ENCODE measurements at regions not wholly inside any gene's neighbourhood (a gene's known extent, or its start where the extent isn't known, plus 50 kb on each side); places are given as distances from the start of the nearest gene placed in this dataset.

GRCh38 chr7:85719981-85720953 is 533.4 kb upstream of the SEMA3D start:
- TF ChIP-seq, protein P1, sequence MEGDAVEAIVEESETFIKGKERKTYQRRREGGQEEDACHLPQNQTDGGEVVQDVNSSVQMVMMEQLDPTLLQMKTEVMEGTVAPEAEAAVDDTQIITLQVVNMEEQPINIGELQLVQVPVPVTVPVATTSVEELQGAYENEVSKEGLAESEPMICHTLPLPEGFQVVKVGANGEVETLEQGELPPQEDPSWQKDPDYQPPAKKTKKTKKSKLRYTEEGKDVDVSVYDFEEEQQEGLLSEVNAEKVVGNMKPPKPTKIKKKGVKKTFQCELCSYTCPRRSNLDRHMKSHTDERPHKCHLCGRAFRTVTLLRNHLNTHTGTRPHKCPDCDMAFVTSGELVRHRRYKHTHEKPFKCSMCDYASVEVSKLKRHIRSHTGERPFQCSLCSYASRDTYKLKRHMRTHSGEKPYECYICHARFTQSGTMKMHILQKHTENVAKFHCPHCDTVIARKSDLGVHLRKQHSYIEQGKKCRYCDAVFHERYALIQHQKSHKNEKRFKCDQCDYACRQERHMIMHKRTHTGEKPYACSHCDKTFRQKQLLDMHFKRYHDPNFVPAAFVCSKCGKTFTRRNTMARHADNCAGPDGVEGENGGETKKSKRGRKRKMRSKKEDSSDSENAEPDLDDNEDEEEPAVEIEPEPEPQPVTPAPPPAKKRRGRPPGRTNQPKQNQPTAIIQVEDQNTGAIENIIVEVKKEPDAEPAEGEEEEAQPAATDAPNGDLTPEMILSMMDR (IDR thresholded peaks at IDR 0.05) = no peak
- TF ChIP-seq EP300 (IDR thresholded peaks at IDR 0.05) (no peak), POLR2AphosphoS5 (IDR thresholded peaks at IDR 0.05) (no peak)
